H1 (cell line): ENCODE measurements at regions not wholly inside any gene's neighbourhood (a gene's known extent, or its start where the extent isn't known, plus 50 kb on each side); places are given as distances from the start of the nearest gene placed in this dataset.

Source experiments
- CHD1 ChIP-seq: IDR thresholded peaks from 2 replicates; pipeline ENCODE4 v1.6.1; 2012; ENCODE audit warnings: low read depth, low read length, improper control_type of control experiment
- HDAC2 ChIP-seq, 2 experiments: fragments of 300-600 bp in 1 of 2; sonication (generic) in 1 of 2; IDR thresholded peaks; 2 replicates each; pipeline ENCODE4 v1.6.1; 2011 to 2012; ENCODE audit warnings: low read depth in 2 of 2, low read length in 2 of 2, mild to moderate bottlenecking in 2 of 2, moderate library complexity in 2 of 2, borderline replicate concordance in 1 of 2, inconsistent platforms in 1 of 2
- KDM5A ChIP-seq: fragments of 200-600 bp; IDR thresholded peaks from 2 replicates; pipeline ENCODE4 v1.7.1; 2012; ENCODE audit warnings: mild to moderate bottlenecking, low read length, inconsistent platforms, mixed read lengths
- PHF8 ChIP-seq: fragments of 200-600 bp; sonication (generic); conservative IDR thresholded peaks from 2 replicates; pipeline ENCODE4 v1.7.1; 2012; ENCODE audit warnings: low read depth, mild to moderate bottlenecking, inconsistent platforms, low read length, moderate library complexity
- RXRA ChIP-seq: IDR thresholded peaks from 2 replicates; pipeline ENCODE4 v1.6.1; 2011; ENCODE audit warnings: low read depth, mild to moderate bottlenecking, low read length, moderate library complexity; ENCODE audit not compliant: insufficient read depth
- SIN3A ChIP-seq, 2 experiments: IDR thresholded peaks in 1 of 2; conservative IDR thresholded peaks in 1 of 2; 2 replicates each; pipeline ENCODE4 v1.6.1; 2011 to 2012; ENCODE audit warnings: low read length in 2 of 2, improper control_type of control experiment in 1 of 2, low read depth in 1 of 2, mild to moderate bottlenecking in 1 of 2
- TEAD4 ChIP-seq: IDR thresholded peaks from 2 replicates; pipeline ENCODE4 v1.6.1; 2012; ENCODE audit warnings: low read depth, low read length, inconsistent platforms, mixed read lengths

DNA sequence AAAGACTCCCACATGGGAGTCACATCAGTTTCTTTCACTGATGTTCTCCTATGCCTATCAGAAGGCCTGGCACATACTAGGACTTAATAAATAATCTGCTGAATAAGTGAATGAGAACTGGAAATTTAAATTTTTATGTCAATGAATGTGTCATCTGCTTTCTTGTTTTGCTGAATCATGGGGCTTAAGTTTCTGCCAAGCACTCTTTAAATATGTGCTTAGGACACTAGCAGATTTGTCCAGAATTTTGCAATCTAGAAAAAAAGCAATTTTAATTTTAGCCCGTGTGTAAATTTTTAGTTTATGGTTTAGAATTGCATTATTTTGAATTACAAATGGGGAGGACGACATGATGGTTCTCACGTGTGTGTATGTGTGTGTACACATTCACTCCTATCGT is 803.1 kb downstream of the USP25 start (continued):
- TF ChIP-seq KDM5A (no peak), RXRA (no peak), CHD1 (no peak), HDAC2 (IDR thresholded peaks at IDR 0.05; ENCODE audit: borderline replicate concordance in 1 of 2, low read depth in 2 of 2, low read length in 2 of 2) (no peak), PHF8 (no peak), SIN3A (conservative IDR thresholded peaks at IDR 0.05 in 1 of 2, IDR thresholded peaks at IDR 0.05 in 1 of 2; ENCODE audit: low read depth in 1 of 2, low read length in 2 of 2) (no peak), TEAD4 (no peak)
